Endodermal cell (in vitro differentiated cells): ENCODE measurements at regions not wholly inside any gene's neighbourhood (a gene's known extent, or its start where the extent isn't known, plus 50 kb on each side); places are given as distances from the start of the nearest gene placed in this dataset.
A peak's percentile ranks its signal among the peaks of the same experiment; 100 is the strongest.
"Not testable (repeated sequence)": the region's sequence is repeated elsewhere in the genome, so short reads cannot be mapped to it uniquely, and the experiment has no call there.

Experiments
- DNase-seq: peaks from one replicate; pipeline ENCODE4 v3.0.0-alpha.2; 2017
- H3K27ac ChIP-seq: 2 replicates; pipeline ENCODE4 v1.5.1; 2013; ENCODE audit warnings: mild to moderate bottlenecking, low read depth, low read length, moderate library complexity
- H3K27me3 ChIP-seq: 2 replicates; pipeline ENCODE4 v1.6.1; 2013; ENCODE audit warnings: mild to moderate bottlenecking, low read length, moderate library complexity; ENCODE audit not compliant: insufficient read depth, control insufficient read depth, poor library complexity, severe bottlenecking
- H3K36me3 ChIP-seq: 2 replicates; pipeline ENCODE4 v1.7.0; 2013; ENCODE audit warnings: mild to moderate bottlenecking, low read length, moderate library complexity; ENCODE audit not compliant: control insufficient read depth, insufficient read depth
- H3K4me1 ChIP-seq: one replicate; pipeline ENCODE4 v1.7.0; 2013; ENCODE audit warnings: low read length; ENCODE audit not compliant: control insufficient read depth, insufficient read depth
- H3K4me3 ChIP-seq: 2 replicates; pipeline ENCODE4 v1.5.1; 2013; ENCODE audit warnings: mild to moderate bottlenecking, low read length, moderate library complexity
- H3K9ac ChIP-seq: 2 replicates; pipeline ENCODE4 v1.6.1; 2013; ENCODE audit warnings: mild to moderate bottlenecking, low read length, moderate library complexity; ENCODE audit not compliant: poor library complexity, severe bottlenecking; ENCODE audit errors: extremely low read depth
- H3K9me3 ChIP-seq: 2 replicates; pipeline ENCODE4 v1.6.1; 2013; ENCODE audit warnings: mild to moderate bottlenecking, low read length, moderate library complexity; ENCODE audit not compliant: control insufficient read depth
- H3K27ac Mint-ChIP-seq: 2 replicates; pipeline ENCODE4 v1.8.0; 2020; ENCODE audit warnings: mixed read lengths
- H3K27me3 Mint-ChIP-seq: 2 replicates; pipeline ENCODE4 v1.8.0; 2021; ENCODE audit warnings: mild to moderate bottlenecking, mixed read lengths; ENCODE audit not compliant: insufficient read depth
- H3K36me3 Mint-ChIP-seq: 2 replicates; pipeline ENCODE4 v1.8.0; 2020; ENCODE audit warnings: low read depth, mixed read lengths
- H3K4me1 Mint-ChIP-seq: 2 replicates; pipeline ENCODE4 v1.8.0; 2020; ENCODE audit warnings: mixed read lengths
- H3K4me3 Mint-ChIP-seq: 2 replicates; pipeline ENCODE4 v1.8.0; 2020; ENCODE audit warnings: mild to moderate bottlenecking, moderate library complexity, mixed read lengths
- H3K9me3 Mint-ChIP-seq: 2 replicates; pipeline ENCODE4 v1.8.0; 2020; ENCODE audit warnings: mild to moderate bottlenecking, mixed read lengths
- WGBS, 2 experiments: methylation state at CpG; one replicate each; pipeline versions ENCODE4 v1.1.5 to v1.1.7; 2013; ENCODE audit warnings: missing lambda C conversion rate in 2 of 2, mixed read lengths in 1 of 2; ENCODE audit not compliant: insufficient coverage in 1 of 2, insufficient read length in 1 of 2; 5-methylcytosine and 5-hydroxymethylcytosine counted together
- TF ChIP-seq, protein P1 (sequence below): fragments of 200-600 bp; sonication (generic); conservative IDR thresholded peaks from 2 replicates; pipeline ENCODE4 v1.5.0; 2021; ENCODE audit warnings: antibody characterized with exemption, mild to moderate bottlenecking

DNA sequence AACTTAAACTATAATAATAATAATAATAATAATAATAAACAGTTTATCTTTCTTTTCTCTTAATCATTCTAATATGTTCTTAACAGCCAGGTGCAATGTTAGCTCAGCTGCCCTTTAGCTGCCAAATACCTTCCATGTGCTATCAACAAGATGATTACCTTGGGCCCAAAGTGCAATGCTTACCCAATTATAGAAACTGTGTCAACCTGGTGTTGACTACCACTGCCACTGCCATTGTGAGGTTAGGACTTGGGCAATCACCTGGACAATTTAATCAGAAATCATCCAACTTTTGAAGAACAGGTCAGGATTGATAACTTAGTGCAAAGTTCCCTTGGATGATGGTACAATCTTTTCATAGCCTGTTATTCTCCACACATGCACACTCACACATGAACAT is 371.8 kb upstream of the SALL1 start:
- Histone ChIP-seq H3K4me3 (no peak overlapping the region), H3K36me3 (no peaks in the 10 kb centered on the region), H3K4me1 (peaks cover 5% of the 10 kb centered on the region), H3K27me3 (no peaks in the 10 kb centered on the region), H3K9ac (no peak overlapping the region), H3K27ac (no peak overlapping the region), H3K9me3 (peaks cover 9% of the 10 kb centered on the region)
- H3K27me3 Mint-ChIP-seq, result peaks cover 2% of the 10 kb centered on the region
- peaks cover 2% of the 10 kb centered on the region for H3K36me3 Mint-ChIP-seq
- peaks cover 34% of the 10 kb centered on the region for H3K9me3 Mint-ChIP-seq
- H3K27ac Mint-ChIP-seq, result no peak overlapping the region
- peaks cover 24% of the 10 kb centered on the region for H3K4me1 Mint-ChIP-seq
- DNase-seq, result no peak
- TF ChIP-seq, protein P1, sequence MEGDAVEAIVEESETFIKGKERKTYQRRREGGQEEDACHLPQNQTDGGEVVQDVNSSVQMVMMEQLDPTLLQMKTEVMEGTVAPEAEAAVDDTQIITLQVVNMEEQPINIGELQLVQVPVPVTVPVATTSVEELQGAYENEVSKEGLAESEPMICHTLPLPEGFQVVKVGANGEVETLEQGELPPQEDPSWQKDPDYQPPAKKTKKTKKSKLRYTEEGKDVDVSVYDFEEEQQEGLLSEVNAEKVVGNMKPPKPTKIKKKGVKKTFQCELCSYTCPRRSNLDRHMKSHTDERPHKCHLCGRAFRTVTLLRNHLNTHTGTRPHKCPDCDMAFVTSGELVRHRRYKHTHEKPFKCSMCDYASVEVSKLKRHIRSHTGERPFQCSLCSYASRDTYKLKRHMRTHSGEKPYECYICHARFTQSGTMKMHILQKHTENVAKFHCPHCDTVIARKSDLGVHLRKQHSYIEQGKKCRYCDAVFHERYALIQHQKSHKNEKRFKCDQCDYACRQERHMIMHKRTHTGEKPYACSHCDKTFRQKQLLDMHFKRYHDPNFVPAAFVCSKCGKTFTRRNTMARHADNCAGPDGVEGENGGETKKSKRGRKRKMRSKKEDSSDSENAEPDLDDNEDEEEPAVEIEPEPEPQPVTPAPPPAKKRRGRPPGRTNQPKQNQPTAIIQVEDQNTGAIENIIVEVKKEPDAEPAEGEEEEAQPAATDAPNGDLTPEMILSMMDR, result no peak
- H3K4me3 Mint-ChIP-seq, result no peak overlapping the region

- not testable (repeated sequence) for H3K27ac Mint-ChIP-seq, H3K4me3 Mint-ChIP-seq, DNase-seq, H3K27me3 Mint-ChIP-seq, H3K9ac ChIP-seq, H3K4me3 ChIP-seq, H3K4me1 Mint-ChIP-seq, H3K36me3 Mint-ChIP-seq, H3K9me3 ChIP-seq, H3K36me3 ChIP-seq, H3K27ac ChIP-seq, H3K27me3 ChIP-seq, H3K4me1 ChIP-seq
- peaks cover 31% of the 10 kb centered on the region for H3K9me3 Mint-ChIP-seq
- whole genome bisulfite sequencing, 2 experiments, result 90 to 100% methylated on average over 1 to 4 of the region's 4 CpGs
These were observed 365.9 kb upstream of the SALL1 start for GRCh38 chr16:51516960-51517359.

DNA sequence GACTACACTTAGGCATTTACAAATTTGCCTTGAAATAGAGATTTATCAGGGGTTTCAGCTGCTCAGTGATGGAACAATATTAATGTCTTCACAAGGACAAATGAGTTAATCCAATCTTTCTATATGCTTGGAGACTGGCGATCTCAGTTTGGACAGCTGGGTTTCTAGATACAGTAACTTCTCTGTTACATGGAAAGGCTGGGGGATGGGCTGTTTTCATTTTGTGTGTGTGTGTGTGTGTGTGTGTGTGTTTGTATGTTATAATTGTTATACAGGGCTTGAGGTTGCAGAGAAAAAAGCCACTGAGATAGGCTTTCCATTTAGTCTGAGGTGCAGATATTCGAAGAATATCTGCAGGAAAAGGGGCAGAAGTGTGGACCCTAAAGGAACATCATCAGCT is 359.3 kb upstream of the SALL1 start:
- no peaks in the 10 kb centered on the region for H3K36me3 ChIP-seq
- Mint-ChIP-seq H3K4me1 (peaks cover 3% of the 10 kb centered on the region), H3K36me3 (no peaks in the 10 kb centered on the region), H3K9me3 (peaks cover 23% of the 10 kb centered on the region), H3K4me3 (no peak overlapping the region), H3K27me3 (no peaks in the 10 kb centered on the region), H3K27ac (no peak overlapping the region)
- TF ChIP-seq, protein P1, result no peak
- H3K27me3 ChIP-seq, result no peaks in the 10 kb centered on the region
- H3K27ac ChIP-seq, result no peak overlapping the region
- peaks cover 21% of the 10 kb centered on the region for H3K9me3 ChIP-seq
- H3K9ac ChIP-seq, result no peak overlapping the region
- DNase-seq, result no peak
- WGBS, 2 experiments, result 91 to 99% methylated on average over 2 of the region's 2 CpGs
- H3K4me3 ChIP-seq, result no peak overlapping the region
- H3K4me1 ChIP-seq, result no peaks in the 10 kb centered on the region

DNA sequence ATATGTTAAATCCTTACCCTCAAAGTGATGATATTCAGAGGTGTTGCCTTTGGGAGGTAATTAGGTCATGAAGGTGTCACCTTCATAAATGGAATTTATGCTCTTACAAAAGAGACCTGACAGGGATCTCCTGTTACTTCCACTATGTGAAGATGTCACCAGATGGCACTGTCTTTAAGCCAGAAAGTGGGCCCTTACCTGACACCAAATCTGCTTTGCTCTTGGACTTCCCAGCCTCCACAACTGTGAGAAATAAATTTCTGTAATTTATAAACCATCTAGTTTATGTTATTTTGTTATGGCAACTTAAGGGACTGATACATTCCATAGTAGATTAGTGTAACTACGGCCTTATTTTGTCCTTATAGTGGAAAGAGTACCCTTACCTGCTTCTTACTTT is 358.3 kb upstream of the SALL1 start:
- H3K27ac ChIP-seq, result no peak overlapping the region
- no peak overlapping the region for H3K4me3 ChIP-seq
- no peaks in the 10 kb centered on the region for H3K36me3 ChIP-seq
- H3K4me1 ChIP-seq, result no peaks in the 10 kb centered on the region
- Mint-ChIP-seq H3K27me3 (no peaks in the 10 kb centered on the region), H3K4me1 (no peaks in the 10 kb centered on the region), H3K36me3 (no peaks in the 10 kb centered on the region), H3K4me3 (no peak overlapping the region), H3K9me3 (peaks cover 23% of the 10 kb centered on the region), H3K27ac (no peak overlapping the region)
- TF ChIP-seq, protein P1, result peak; percentile 28
- no peak overlapping the region for H3K9ac ChIP-seq
- WGBS, 2 experiments, result 95 to 100% methylated on average over 1 of the region's 1 CpG
- no peaks in the 10 kb centered on the region for H3K27me3 ChIP-seq
- H3K9me3 ChIP-seq, result peaks cover 21% of the 10 kb centered on the region
- DNase-seq, result no peak
